ENCODE measurements at regions not wholly inside any gene's neighbourhood (a gene's known extent, or its start where the extent isn't known, plus 50 kb on each side); places are given as distances from the start of the nearest gene placed in this dataset.
"Not testable (repeated sequence)": the region's sequence is repeated elsewhere in the genome, so short reads cannot be mapped to it uniquely, and the experiment has no call there.

- no peaks in the 10 kb centered on the region for H3K27me3 ChIP-seq (ENCODE audit: control insufficient read depth, insufficient read depth, low read length)
These were observed 93.1 kb upstream of the SMARCA2 start for GRCh38 chr9:1922026-1922425.

DNA sequence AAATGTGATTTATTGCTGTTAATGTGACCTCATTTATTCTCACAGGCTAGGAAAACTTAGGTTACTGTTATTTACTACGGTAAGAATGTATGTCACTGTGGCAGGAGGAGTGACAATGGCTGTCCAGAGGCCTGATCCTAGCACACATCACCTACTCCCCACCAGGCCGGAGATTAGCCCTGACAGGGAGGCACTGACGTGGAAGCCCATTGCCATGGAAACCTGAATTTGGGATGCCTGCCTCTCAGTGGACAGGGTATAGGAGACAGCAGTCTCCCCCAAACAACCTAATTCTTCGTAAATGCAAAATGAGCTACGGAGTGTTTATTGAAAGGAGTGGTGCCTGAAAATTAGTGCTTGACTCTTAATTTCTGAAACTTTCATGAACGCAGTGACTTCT lies 87.6 kb upstream of the SMARCA2 start:
- Histone ChIP-seq H3K36me3 (ENCODE audit: control insufficient read depth, insufficient read depth, low read length) (no peaks in the 10 kb centered on the region), H3K4me2 (ENCODE audit: low read length) (no peak overlapping the region), H3K9me3 (ENCODE audit: control insufficient read depth, low read length) (no peaks in the 10 kb centered on the region), H3K79me2 (no peaks in the 10 kb centered on the region), H3K4me1 (no peaks in the 10 kb centered on the region), H3K27me3 (ENCODE audit: control insufficient read depth, insufficient read depth, low read length) (no peaks in the 10 kb centered on the region), H3K27ac (no peak overlapping the region), H2AFZ (no peak overlapping the region), H3K4me3 (ENCODE audit: low read depth, low read length) (no peak overlapping the region), H3K9ac (no peak overlapping the region)
- TF ChIP-seq, protein P1, sequence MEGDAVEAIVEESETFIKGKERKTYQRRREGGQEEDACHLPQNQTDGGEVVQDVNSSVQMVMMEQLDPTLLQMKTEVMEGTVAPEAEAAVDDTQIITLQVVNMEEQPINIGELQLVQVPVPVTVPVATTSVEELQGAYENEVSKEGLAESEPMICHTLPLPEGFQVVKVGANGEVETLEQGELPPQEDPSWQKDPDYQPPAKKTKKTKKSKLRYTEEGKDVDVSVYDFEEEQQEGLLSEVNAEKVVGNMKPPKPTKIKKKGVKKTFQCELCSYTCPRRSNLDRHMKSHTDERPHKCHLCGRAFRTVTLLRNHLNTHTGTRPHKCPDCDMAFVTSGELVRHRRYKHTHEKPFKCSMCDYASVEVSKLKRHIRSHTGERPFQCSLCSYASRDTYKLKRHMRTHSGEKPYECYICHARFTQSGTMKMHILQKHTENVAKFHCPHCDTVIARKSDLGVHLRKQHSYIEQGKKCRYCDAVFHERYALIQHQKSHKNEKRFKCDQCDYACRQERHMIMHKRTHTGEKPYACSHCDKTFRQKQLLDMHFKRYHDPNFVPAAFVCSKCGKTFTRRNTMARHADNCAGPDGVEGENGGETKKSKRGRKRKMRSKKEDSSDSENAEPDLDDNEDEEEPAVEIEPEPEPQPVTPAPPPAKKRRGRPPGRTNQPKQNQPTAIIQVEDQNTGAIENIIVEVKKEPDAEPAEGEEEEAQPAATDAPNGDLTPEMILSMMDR (IDR thresholded peaks at IDR 0.05), result no peak

More at GRCh38 chr9:1922026-1922425, 93.1 kb upstream of the SMARCA2 start:
- Histone ChIP-seq H3K9ac (no peak overlapping the region), H3K9me3 (ENCODE audit: control insufficient read depth, low read length) (no peaks in the 10 kb centered on the region), H3K36me3 (ENCODE audit: control insufficient read depth, insufficient read depth, low read length) (no peaks in the 10 kb centered on the region), H3K27ac (no peak overlapping the region), H3K4me3 (ENCODE audit: low read depth, low read length) (no peak overlapping the region), H3K79me2 (no peaks in the 10 kb centered on the region), H2AFZ (no peak overlapping the region), H3K4me2 (ENCODE audit: low read length) (no peak overlapping the region), H3K4me1 (no peaks in the 10 kb centered on the region)
- TF ChIP-seq, protein P1 (IDR thresholded peaks at IDR 0.05), result no peak

GRCh38 chr9:1929134-1929533 lies 86.0 kb upstream of the SMARCA2 start:
- Histone ChIP-seq H3K27me3 (ENCODE audit: control insufficient read depth, insufficient read depth, low read length) (no peaks in the 10 kb centered on the region), H3K4me1 (no peaks in the 10 kb centered on the region), H3K79me2 (no peaks in the 10 kb centered on the region), H3K9me3 (ENCODE audit: control insufficient read depth, low read length) (no peaks in the 10 kb centered on the region), H2AFZ (no peak overlapping the region), H3K4me2 (ENCODE audit: low read length) (no peak overlapping the region), H3K36me3 (ENCODE audit: control insufficient read depth, insufficient read depth, low read length) (no peaks in the 10 kb centered on the region), H3K4me3 (ENCODE audit: low read depth, low read length) (no peak overlapping the region), H3K9ac (no peak overlapping the region), H3K27ac (no peak overlapping the region)
- TF ChIP-seq, protein P1 (IDR thresholded peaks at IDR 0.05), result no peak

DNA sequence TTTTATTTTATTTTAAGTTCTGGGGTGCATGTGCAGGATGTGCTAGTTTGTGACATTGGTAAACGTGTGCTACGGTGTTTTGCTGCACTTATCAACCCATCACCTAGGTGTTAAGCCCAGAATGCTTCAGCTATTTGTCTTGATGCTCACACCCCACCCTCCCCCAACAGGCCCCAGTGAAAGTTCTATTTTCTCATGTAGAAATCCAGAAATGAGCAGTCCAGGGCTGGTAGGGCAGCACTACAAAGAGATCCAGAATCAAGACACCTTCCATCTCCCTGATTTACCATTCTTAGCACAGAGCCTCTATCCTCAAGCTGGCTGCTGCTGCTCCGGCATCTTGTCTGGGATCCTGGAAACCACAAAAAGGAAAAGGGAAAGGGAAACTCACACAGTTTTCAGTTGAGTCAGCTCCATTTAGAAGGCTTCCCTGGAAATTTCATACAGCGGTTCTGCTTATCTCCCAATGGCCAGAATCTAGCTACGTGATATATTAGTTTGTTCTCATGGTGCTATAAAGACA lies 85.4 kb upstream of the SMARCA2 start:
- no peak overlapping the region for H3K4me2 ChIP-seq (ENCODE audit: low read length)
- H3K9ac ChIP-seq, result no peak overlapping the region
- H3K4me3 ChIP-seq (ENCODE audit: low read depth, low read length), result no peak overlapping the region
- H3K27me3 ChIP-seq (ENCODE audit: control insufficient read depth, insufficient read depth, low read length), result no peaks in the 10 kb centered on the region
- TF ChIP-seq, protein P1 (IDR thresholded peaks at IDR 0.05), result no peak
- H2AFZ ChIP-seq, result no peak overlapping the region
- H3K9me3 ChIP-seq (ENCODE audit: control insufficient read depth, low read length), result no peaks in the 10 kb centered on the region
- H3K27ac ChIP-seq, result no peak overlapping the region
- no peaks in the 10 kb centered on the region for H3K4me1 ChIP-seq
- H3K36me3 ChIP-seq (ENCODE audit: control insufficient read depth, insufficient read depth, low read length), result no peaks in the 10 kb centered on the region
- no peaks in the 10 kb centered on the region for H3K79me2 ChIP-seq

DNA sequence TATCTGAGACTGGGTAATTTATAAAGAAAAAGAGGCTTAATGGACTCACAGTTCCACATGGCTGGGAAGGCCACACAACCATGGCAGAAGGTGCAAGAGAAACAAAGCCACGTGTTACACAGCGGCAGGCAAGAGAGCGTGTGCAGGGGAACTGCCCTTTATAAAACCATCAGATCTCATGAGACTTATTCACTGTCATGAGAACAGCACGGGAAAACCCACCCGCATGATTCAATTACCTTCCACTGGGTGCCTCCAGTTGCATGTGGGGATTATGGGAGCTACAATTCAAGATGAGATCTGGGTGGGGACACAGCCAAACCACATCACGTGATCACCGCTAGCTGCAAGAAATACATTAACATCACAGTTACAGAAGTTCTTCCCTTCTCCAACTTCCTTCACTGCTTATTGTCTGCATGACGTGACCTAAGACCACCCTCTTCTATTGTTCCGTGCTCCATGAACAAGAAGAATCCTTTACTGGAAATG lies 84.9 kb upstream of the SMARCA2 start:
- not testable (repeated sequence) for H3K27ac ChIP-seq; H3K4me2 ChIP-seq (ENCODE audit: low read length); H3K9me3 ChIP-seq (ENCODE audit: control insufficient read depth, low read length); H2AFZ ChIP-seq; H3K79me2 ChIP-seq; H3K4me3 ChIP-seq (ENCODE audit: low read depth, low read length); H3K4me1 ChIP-seq; H3K9ac ChIP-seq; H3K36me3 ChIP-seq (ENCODE audit: control insufficient read depth, insufficient read depth, low read length); H3K27me3 ChIP-seq (ENCODE audit: control insufficient read depth, insufficient read depth, low read length)

Data from parathyroid adenoma (tissue), 2 donors.